GM10266 (cell line): ENCODE measurements at regions not wholly inside any gene's neighbourhood (a gene's known extent, or its start where the extent isn't known, plus 50 kb on each side); places are given as distances from the start of the nearest gene placed in this dataset.
"Not testable (repeated sequence)": the region's sequence is repeated elsewhere in the genome, so short reads cannot be mapped to it uniquely, and the experiment has no call there.

Experiments used
- DNase-seq: peaks from one replicate; pipeline ENCODE4 v3.0.0; 2012; ENCODE audit errors: extremely low spot score
- TF ChIP-seq, protein P1 (sequence below): IDR thresholded peaks from 2 replicates; pipeline ENCODE4 v1.5.1; 2012; ENCODE audit warnings: mild to moderate bottlenecking, low read depth; ENCODE audit not compliant: control insufficient read depth, insufficient read depth; ENCODE audit errors: missing control alignments

DNA sequence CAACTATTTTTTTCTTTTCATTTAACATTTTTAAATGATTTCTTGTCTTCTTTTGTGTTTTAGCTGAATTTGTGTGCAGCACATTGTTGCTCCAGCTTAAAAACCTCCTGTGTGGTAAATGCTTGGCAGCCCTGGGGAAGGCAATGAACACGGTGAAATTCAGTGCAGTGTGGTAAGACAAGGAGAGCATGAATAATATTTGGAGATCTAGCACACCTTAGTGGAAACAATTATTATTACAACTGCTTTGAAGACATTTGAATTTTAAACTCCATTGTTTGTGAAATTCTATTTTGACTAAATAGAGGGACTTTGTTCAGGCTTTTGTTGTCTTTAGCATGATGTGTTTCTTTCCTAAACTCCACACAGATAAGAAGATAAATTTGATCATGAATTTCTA is 242.6 kb upstream of the CXADR start:
- TF ChIP-seq, protein P1, sequence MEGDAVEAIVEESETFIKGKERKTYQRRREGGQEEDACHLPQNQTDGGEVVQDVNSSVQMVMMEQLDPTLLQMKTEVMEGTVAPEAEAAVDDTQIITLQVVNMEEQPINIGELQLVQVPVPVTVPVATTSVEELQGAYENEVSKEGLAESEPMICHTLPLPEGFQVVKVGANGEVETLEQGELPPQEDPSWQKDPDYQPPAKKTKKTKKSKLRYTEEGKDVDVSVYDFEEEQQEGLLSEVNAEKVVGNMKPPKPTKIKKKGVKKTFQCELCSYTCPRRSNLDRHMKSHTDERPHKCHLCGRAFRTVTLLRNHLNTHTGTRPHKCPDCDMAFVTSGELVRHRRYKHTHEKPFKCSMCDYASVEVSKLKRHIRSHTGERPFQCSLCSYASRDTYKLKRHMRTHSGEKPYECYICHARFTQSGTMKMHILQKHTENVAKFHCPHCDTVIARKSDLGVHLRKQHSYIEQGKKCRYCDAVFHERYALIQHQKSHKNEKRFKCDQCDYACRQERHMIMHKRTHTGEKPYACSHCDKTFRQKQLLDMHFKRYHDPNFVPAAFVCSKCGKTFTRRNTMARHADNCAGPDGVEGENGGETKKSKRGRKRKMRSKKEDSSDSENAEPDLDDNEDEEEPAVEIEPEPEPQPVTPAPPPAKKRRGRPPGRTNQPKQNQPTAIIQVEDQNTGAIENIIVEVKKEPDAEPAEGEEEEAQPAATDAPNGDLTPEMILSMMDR = peak; percentile 16
- no peak for DNase-seq

DNA sequence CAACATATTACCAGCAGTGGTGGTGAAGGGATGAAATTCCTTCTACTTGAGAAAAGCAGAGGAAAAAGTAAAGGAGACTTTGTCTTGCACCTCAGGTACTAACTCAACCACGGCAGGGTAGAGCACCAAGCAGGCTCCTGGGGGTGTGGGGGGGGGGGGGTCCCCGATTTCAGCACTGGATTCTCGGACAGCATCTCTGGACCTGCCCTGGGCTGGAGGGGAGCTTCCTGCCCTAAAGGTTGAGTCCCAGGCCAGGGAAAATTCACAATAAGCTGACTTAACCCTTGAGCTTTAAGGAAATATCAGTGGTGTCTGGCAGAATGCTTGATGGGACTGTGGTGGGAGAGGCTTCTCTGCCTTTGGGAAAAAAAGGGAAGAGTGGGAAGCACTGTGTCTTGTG is 233.2 kb upstream of the CXADR start:
- TF ChIP-seq, protein P1 = no peak
- DNase-seq = no peak

DNA sequence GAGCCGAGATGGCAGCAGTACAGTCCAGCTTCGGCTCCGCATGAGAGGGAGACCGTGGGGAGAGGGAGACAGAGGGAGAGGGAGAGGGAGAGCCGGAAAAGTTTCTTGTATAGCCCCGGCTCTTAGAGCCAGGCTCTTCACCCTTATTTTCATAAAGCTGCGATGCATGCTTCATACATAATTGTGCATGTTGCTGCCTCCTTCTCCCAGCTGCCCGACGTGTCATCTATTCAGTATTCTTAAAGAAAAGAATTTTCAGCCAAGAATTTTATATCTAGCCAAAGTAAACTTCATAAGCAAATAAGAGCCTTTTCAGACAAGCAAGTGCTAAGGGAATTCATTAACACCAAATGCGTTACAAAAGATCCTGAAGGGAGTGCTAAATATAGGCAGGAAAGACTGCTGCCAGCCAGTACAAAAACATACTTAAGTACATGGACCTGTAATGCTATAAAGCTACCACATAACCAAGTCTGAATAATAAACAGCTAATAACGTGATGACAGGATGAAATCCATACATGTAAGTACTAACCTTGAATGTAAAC is 219.8 kb upstream of the CXADR start:
- DNase-seq = not testable (repeated sequence)

DNA sequence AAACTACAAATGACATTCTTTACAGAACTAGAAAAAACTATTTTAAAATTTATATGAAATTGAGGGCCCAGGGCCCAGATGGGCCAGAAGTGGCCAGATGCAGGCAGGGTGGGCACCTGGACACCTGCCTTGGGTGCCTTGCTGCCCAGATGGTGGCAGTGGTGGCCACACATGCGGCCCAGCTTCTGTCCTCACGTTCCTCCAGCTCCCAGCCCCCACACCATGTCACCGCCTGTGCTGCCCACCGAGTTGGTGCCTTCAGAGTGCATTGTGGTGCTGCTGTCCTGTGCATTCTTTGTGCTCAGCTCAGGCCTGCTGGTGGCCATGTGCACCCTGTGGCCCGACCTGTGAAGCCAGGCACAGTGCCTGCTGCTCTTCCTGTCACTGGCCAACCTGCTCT is 216.8 kb upstream of the CXADR start:
- TF ChIP-seq, protein P1 = no peak
- no peak for DNase-seq

DNA sequence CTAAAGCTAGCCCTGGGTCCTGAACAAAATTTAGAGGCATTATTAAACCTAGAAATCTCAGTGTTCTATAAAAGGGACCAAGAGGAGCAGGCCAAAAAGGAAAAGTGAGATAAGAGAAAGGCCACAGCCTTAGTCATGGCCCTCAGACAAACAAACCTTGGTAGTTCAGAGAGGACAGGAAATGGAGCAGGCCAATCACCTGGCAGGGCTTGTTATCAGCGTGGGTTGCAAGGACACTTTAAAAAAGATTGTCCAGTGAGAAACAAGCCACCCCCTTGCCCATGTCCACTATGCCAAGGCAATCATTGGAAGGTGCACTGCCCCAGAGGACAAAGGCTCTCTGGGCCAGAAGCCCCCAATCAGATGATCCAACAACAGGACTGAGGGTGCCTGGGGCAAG is 213.3 kb upstream of the CXADR start:
- DNase-seq = not testable (repeated sequence)

DNA sequence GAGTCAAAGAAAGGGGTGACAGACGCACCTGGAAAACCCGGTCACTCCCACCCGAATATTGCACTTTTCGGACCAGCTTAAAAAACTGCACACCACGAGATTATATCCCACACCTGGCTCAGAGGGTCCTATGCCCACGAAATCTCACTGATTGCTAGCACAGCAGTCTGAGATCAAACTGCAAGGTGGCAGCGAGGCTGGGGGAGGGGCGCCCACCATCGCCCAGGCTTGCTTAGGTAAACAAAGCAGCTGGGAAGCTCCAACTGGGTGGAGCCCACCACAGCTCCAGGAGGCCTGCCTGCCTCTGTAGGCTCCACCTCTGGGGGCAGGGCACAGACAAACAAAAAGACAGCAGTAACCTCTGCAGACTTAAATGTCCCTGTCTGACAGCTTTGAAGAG is 185.1 kb upstream of the CXADR start:
- DNase-seq = not testable (repeated sequence)

DNA sequence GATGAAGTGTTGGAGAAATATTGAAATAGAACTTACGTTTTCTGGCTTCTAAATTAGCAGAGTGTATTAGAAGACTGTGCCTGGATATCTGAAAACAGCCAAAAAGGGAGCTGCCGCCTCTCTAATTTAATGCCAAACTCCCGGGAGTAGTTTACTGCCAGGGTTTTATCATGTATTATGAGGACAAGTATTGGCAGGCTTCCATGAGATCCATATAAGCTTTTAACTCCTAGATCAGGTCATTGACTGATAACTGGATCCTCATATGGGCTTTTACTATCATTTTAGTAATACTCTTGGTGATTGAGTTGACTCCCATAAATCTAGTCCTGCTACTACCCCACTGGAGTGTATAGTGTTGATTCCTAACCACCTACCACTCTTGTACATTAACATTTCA is 178.4 kb upstream of the CXADR start:
- TF ChIP-seq, protein P1 = no peak
- no peak for DNase-seq

DNA sequence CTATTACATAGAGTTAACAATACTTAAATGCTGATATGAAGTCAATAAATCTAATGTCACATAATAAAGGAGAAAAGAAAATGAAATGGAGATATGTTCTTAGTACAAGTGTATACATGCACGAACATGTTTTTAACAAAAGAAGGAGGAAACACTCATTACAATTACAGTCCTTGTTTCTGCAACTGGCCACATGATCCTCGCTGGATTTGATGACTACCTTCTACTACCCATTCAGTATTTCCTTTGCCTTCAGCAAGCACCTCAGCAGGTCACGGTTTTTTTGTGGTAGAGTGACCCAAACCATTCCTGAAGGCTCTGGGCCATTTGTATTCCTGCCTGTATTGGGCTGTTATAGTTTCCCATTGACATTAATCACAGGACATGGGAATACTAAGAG is 172.8 kb upstream of the CXADR start:
- TF ChIP-seq, protein P1 = no peak
- DNase-seq = no peak

DNA sequence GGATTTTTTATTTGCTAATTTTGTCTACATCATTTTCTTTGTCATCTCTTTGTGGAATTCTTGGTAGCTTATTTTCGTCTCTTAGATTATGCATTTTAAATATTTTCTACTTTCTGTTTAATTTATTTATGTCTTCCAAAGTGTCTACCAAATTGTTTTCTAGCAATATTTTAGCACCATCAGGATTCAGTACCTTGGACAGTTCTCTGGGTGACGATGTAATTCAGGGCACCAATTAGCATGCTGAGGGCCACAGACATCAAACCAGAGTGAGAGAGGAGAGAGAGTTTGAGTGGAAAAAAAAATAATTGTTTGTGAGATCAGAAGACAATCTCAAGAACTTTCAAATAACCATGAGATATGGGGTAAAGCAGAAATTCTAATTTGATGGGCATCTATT is 169.8 kb upstream of the CXADR start:
- TF ChIP-seq, protein P1 = no peak
- DNase-seq = no peak
